OCI-LY7 (cell line): ENCODE measurements at regions not wholly inside any gene's neighbourhood (a gene's known extent, or its start where the extent isn't known, plus 50 kb on each side); places are given as distances from the start of the nearest gene placed in this dataset.

Experiments
- BruUV-seq: library from RNA; stranded (reverse); fragments of 400-500 nt; replicated peaks from 2 replicates; lab custom pipeline; 2021; lab: Mats Ljungman, UMichigan
- CTCF ChIA-PET: fragments of 300-600 bp; sonication (Branson Sonifier 250); formaldehyde crosslinking; loops from one replicate; lab custom pipeline; 2022; ENCODE audit warnings: antibody characterized with exemption; ENCODE audit not compliant: unreplicated experiment; lab: Charles Lee
- POLR2A ChIA-PET: fragments of 300-600 bp; sonication (Branson Sonifier 250); formaldehyde crosslinking; loops from one replicate; lab custom pipeline; 2022; ENCODE audit warnings: antibody characterized with exemption; lab: Charles Lee
- DNase-seq: peaks from one replicate; pipeline ENCODE4 v3.0.0-alpha.2; 2015; ENCODE audit warnings: low spot score
- H2AFZ ChIP-seq: fragments of 200-600 bp; sonication (generic), shearing (Covaris generic); 2 replicates; pipeline ENCODE4 v1.6.1; 2014; ENCODE audit warnings: mild to moderate bottlenecking, antibody characterized with exemption, low read length, moderate library complexity
- H3K27ac ChIP-seq: fragments of 200-600 bp; sonication (generic); 2 replicates; pipeline ENCODE4 v1.5.1; 2014; ENCODE audit warnings: mixed run types, low read depth, mild to moderate bottlenecking, moderate library complexity, low read length, inconsistent platforms; ENCODE audit not compliant: poor library complexity, severe bottlenecking
- H3K36me3 ChIP-seq: fragments of 200-600 bp; sonication (generic); 2 replicates; pipeline ENCODE4 v1.6.1; 2014; ENCODE audit warnings: mild to moderate bottlenecking, antibody characterized with exemption, low read length, moderate library complexity, mixed read lengths; ENCODE audit not compliant: insufficient read depth
- H3K4me1 ChIP-seq: fragments of 200-600 bp; sonication (generic); 2 replicates; pipeline ENCODE4 v1.5.1; 2014; ENCODE audit warnings: mild to moderate bottlenecking, low read length; ENCODE audit not compliant: insufficient read depth, poor library complexity, severe bottlenecking
- H3K4me2 ChIP-seq: fragments of 200-600 bp; sonication (generic); 2 replicates; pipeline ENCODE4 v1.6.1; 2014; ENCODE audit warnings: mild to moderate bottlenecking, low read length
- H3K4me3 ChIP-seq: fragments of 200-600 bp; sonication (generic); 2 replicates; pipeline ENCODE4 v1.5.1; 2014; ENCODE audit warnings: mild to moderate bottlenecking, low read depth, low read length; ENCODE audit not compliant: poor library complexity, severe bottlenecking
- H3K79me2 ChIP-seq: fragments of 200-600 bp; sonication (generic); 2 replicates; pipeline ENCODE4 v1.6.1; 2016; ENCODE audit warnings: low read depth, mild to moderate bottlenecking, low read length, moderate library complexity, mixed read lengths; ENCODE audit not compliant: insufficient read depth
- H3K9me2 ChIP-seq: fragments of 200-600 bp; sonication (generic); 2 replicates; pipeline ENCODE4 v1.6.1; 2016; ENCODE audit warnings: mild to moderate bottlenecking, low read length, mixed read lengths; ENCODE audit not compliant: insufficient read depth
- H3K9me3 ChIP-seq: fragments of 200-600 bp; sonication (generic); 2 replicates; pipeline ENCODE4 v1.6.1; 2014; ENCODE audit warnings: mild to moderate bottlenecking, mixed run types, low read length, mixed read lengths
- H4K20me1 ChIP-seq: fragments of 200-600 bp; sonication (generic); 2 replicates; pipeline ENCODE4 v1.6.1; 2014; ENCODE audit warnings: mild to moderate bottlenecking, antibody characterized with exemption, low read length, moderate library complexity, mixed read lengths; ENCODE audit not compliant: insufficient read depth
- CTCF ChIP-seq: fragments of 200-600 bp; sonication (generic); conservative IDR thresholded peaks from 2 replicates; pipeline ENCODE4 v1.5.1; 2014; ENCODE audit warnings: mild to moderate bottlenecking, antibody characterized with exemption, low read length, moderate library complexity, mixed read lengths
- EZH2phosphoT487 ChIP-seq: fragments of 200-600 bp; sonication (generic); IDR thresholded peaks from 2 replicates; pipeline ENCODE4 v1.6.1; 2018; ENCODE audit warnings: low read depth, borderline replicate concordance, mild to moderate bottlenecking, mixed run types, antibody characterized with exemption, low read length, moderate library complexity, mixed read lengths
- intact Hi-C: fragments of 100-400 bp; cut with micrococcal nuclease; formaldehyde crosslinking; loops from one replicate; pipeline ENCODE4 v1.10.0; 2022; ENCODE audit not compliant: unreplicated experiment

- no peak overlapping the region for H3K4me3 ChIP-seq
- no TSS peak for BruUV-seq
- no peak overlapping the region for H2AFZ ChIP-seq
- intact Hi-C loops, result no loop called here
- no peaks in the 10 kb centered on the region for H3K36me3 ChIP-seq
- H3K4me1 ChIP-seq, result no peaks in the 10 kb centered on the region
- CTCF ChIA-PET, result no interaction called here
- H4K20me1 ChIP-seq, result no peaks in the 10 kb centered on the region
- DNase-seq, result no peak
- no peaks in the 10 kb centered on the region for H3K9me2 ChIP-seq
- POLR2A ChIA-PET, result no interaction called here
- no peaks in the 10 kb centered on the region for H3K9me3 ChIP-seq
- no peaks in the 10 kb centered on the region for H3K79me2 ChIP-seq
- no peak overlapping the region for H3K4me2 ChIP-seq
- no peak overlapping the region for H3K27ac ChIP-seq
- TF ChIP-seq CTCF, result no peak
- TF ChIP-seq EZH2phosphoT487, result no peak
Observed at GRCh38 chr12:105843561-105843960, 295.2 kb downstream of the NUAK1 start.

- no peak overlapping the region for H2AFZ ChIP-seq
- no peaks in the 10 kb centered on the region for H4K20me1 ChIP-seq
- no peaks in the 10 kb centered on the region for H3K9me2 ChIP-seq
- H3K9me3 ChIP-seq, result no peaks in the 10 kb centered on the region
- no peak overlapping the region for H3K4me2 ChIP-seq
- TF ChIP-seq CTCF, result no peak
- TF ChIP-seq EZH2phosphoT487, result no peak
- intact Hi-C loops, result no loop called here
- no peaks in the 10 kb centered on the region for H3K36me3 ChIP-seq
- no peak overlapping the region for H3K27ac ChIP-seq
- H3K4me1 ChIP-seq, result no peaks in the 10 kb centered on the region
- no peaks in the 10 kb centered on the region for H3K79me2 ChIP-seq
- ChIA-PET CTCF (no interaction called here), POLR2A (no interaction called here)
- BruUV-seq, result no TSS peak
- no peak for DNase-seq
- H3K4me3 ChIP-seq, result no peak overlapping the region
Observed at GRCh38 chr12:105843986-105844760, 294.6 kb downstream of the NUAK1 start.

- Histone ChIP-seq H2AFZ (no peak overlapping the region), H3K36me3 (no peaks in the 10 kb centered on the region), H3K79me2 (no peaks in the 10 kb centered on the region), H3K27ac (no peak overlapping the region), H3K4me2 (no peak overlapping the region), H4K20me1 (no peaks in the 10 kb centered on the region), H3K9me3 (no peaks in the 10 kb centered on the region), H3K4me3 (no peak overlapping the region), H3K9me2 (no peaks in the 10 kb centered on the region), H3K4me1 (no peaks in the 10 kb centered on the region)
- POLR2A ChIA-PET, result no interaction called here
- CTCF ChIA-PET, result no interaction called here
- TF ChIP-seq EZH2phosphoT487 (no peak), CTCF (no peak)
- DNase-seq, result no peak
- BruUV-seq, result no TSS peak
- intact Hi-C loops, result no loop called here
Observed at GRCh38 chr12:105846331-105846730, 292.4 kb downstream of the NUAK1 start.
